Activated naive CD4-positive, alpha-beta T cell treated with anti-CD3 and anti-CD28 coated beads for 36 hours (primary cell): ENCODE measurements at regions not wholly inside any gene's neighbourhood (a gene's known extent, or its start where the extent isn't known, plus 50 kb on each side); places are given as distances from the start of the nearest gene placed in this dataset.

Source experiments
- CTCF ChIA-PET: fragments of 350-600 bp; sonication (Branson Sonifier 250); formaldehyde crosslinking; loops from one replicate; lab custom pipeline; 2021; ENCODE audit warnings: antibody characterized with exemption; lab: Charles Lee
- DNase-seq: peaks from one replicate; pipeline ENCODE4 v3.0.0-alpha.2; 2020
- H3K27ac Mint-ChIP-seq: one replicate; pipeline ENCODE4 v1.8.0; 2021; ENCODE audit warnings: mild to moderate bottlenecking, mixed read lengths
- H3K27me3 Mint-ChIP-seq: one replicate; pipeline ENCODE4 v1.8.0; 2021; ENCODE audit warnings: low read depth, mixed read lengths
- H3K36me3 Mint-ChIP-seq: one replicate; pipeline ENCODE4 v1.8.0; 2021; ENCODE audit warnings: low read depth, mixed read lengths
- H3K4me1 Mint-ChIP-seq: one replicate; pipeline ENCODE4 v1.8.0; 2021; ENCODE audit warnings: low read depth, mixed read lengths
- H3K4me3 Mint-ChIP-seq: one replicate; pipeline ENCODE4 v1.8.0; 2021; ENCODE audit warnings: mild to moderate bottlenecking, moderate library complexity, mixed read lengths
- H3K9me3 Mint-ChIP-seq: one replicate; pipeline ENCODE4 v1.8.0; 2021; ENCODE audit warnings: mixed read lengths
- intact Hi-C: fragments of 100-400 bp; cut with micrococcal nuclease; formaldehyde crosslinking; loops from one replicate; pipeline ENCODE4 v1.15.1; 2023

DNA sequence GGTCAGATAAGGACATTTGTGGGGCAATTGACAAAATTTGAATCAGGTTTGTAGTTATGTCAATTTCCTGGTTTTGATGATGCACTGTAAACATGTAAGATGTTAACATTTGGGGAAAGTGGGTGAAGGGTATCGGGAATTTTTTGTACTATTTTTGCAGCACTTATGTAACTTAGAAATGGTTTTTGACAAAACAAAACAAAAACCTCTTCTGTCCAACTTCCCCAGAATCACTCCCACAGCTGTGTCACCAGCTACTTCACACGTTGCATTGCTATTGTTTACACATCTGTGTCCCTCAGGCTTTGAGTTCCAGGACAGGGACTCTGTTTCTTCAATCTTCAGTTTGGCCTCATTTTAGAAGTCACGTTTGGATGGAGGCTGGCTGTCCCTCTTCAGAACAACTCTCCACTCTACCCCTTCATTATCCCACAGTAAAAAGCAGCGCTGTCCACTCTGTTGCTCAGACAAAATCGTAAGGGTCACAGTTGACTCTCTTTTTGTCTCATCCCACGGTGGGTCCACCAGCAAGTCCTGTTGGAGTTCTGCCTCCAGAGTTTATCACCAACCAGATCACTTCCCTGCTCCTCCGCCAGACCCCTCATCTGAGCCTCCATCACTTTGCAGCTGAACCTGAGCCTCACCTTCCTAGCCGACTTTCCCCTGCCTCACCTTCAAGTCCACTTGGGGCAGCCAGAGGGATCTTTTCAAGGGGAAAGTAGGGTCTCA lies 63.2 kb downstream of the NENF start:
- no peak for DNase-seq
- intact Hi-C loops, result no loop called here
- H3K27me3 Mint-ChIP-seq, result no peaks in the 10 kb centered on the region
- H3K27ac Mint-ChIP-seq, result no peak overlapping the region
- no peaks in the 10 kb centered on the region for H3K9me3 Mint-ChIP-seq
- H3K4me1 Mint-ChIP-seq, result no peaks in the 10 kb centered on the region
- H3K36me3 Mint-ChIP-seq, result no peaks in the 10 kb centered on the region
- H3K4me3 Mint-ChIP-seq, result no peak overlapping the region
- CTCF ChIA-PET, result interaction anchor here (0.6 kb wide), 1 partner anchor 18 kb away, joined by 3 read pairs; no protein-coding TSS in a partner anchor

DNA sequence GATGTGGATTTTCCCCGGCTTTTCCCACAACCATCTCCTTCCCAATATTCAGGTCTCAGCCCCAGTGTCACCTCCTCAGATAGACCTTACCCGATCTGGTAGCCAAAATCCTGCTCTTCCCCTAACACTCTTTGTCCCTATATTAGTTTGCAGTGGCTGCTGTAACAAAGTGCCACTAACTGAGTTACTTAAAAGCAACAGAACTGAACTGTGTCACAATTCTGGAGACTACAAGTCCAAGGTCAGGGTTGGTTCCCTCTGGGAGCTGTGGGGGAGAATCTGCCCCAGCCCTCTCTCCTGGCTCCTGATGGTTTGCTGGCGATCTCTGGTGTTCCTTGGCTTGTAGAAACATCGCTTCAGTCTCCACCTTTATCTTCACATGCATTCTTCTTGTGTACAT lies 64.0 kb downstream of the NENF start:
- no peaks in the 10 kb centered on the region for H3K4me1 Mint-ChIP-seq
- H3K27ac Mint-ChIP-seq, result no peak overlapping the region
- no peak overlapping the region for H3K4me3 Mint-ChIP-seq
- CTCF ChIA-PET, result interaction anchor here (0.6 kb wide), 1 partner anchor 19 kb away, joined by 3 read pairs; no protein-coding TSS in a partner anchor
- intact Hi-C loops, result no loop called here
- H3K36me3 Mint-ChIP-seq, result no peaks in the 10 kb centered on the region
- H3K27me3 Mint-ChIP-seq, result no peaks in the 10 kb centered on the region
- no peak for DNase-seq
- H3K9me3 Mint-ChIP-seq, result no peaks in the 10 kb centered on the region

GRCh38 chr1:212497553-212497952 lies 64.8 kb downstream of the NENF start:
- Mint-ChIP-seq H3K27me3 (no peaks in the 10 kb centered on the region), H3K4me1 (no peaks in the 10 kb centered on the region), H3K9me3 (no peaks in the 10 kb centered on the region), H3K27ac (no peak overlapping the region), H3K36me3 (no peaks in the 10 kb centered on the region), H3K4me3 (no peak overlapping the region)
- CTCF ChIA-PET, result interaction anchor here (1.2 kb wide), 1 partner anchor 133 kb away, joined by 3 read pairs; no protein-coding TSS in a partner anchor
- intact Hi-C loops, result no loop called here
- DNase-seq, result no peak

- Mint-ChIP-seq H3K4me1 (no peaks in the 10 kb centered on the region), H3K4me3 (no peak overlapping the region), H3K27ac (no peak overlapping the region), H3K27me3 (no peaks in the 10 kb centered on the region), H3K9me3 (no peaks in the 10 kb centered on the region), H3K36me3 (no peaks in the 10 kb centered on the region)
- DNase-seq, result no peak
- CTCF ChIA-PET, result interaction anchor here (0.7 to 1.2 kb wide), 2 partner anchors 41 to 132 kb away, joined by 3 read pairs; no protein-coding TSS in a partner anchor
- intact Hi-C loops, result no loop called here
Observed at GRCh38 chr1:212498283-212499040, 65.7 kb downstream of the NENF start.

DNA sequence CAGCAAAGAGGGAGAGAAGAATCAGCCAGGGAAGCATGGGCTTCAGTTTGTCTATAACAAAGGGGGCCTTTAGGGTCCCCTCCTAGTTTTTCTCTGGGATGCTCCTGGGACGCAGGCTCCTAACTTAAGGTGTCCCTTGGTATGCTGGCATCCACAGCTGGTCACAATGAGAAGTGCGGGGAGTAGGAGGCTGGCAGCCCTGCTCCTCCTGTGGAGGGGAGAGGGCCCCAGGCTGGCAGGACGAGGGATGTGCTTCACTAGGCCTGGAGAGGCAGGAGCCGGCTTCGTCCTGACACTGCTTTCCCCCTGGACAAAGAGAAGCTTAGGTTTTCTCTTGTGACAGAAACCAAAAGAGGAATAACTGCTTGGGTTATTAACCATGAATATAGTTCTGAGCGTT lies 67.6 kb downstream of the NENF start:
- Mint-ChIP-seq H3K27me3 (no peaks in the 10 kb centered on the region), H3K4me1 (no peaks in the 10 kb centered on the region), H3K36me3 (no peaks in the 10 kb centered on the region), H3K4me3 (no peak overlapping the region), H3K27ac (no peak overlapping the region), H3K9me3 (no peaks in the 10 kb centered on the region)
- no peak for DNase-seq
- CTCF ChIA-PET, result interaction anchor here (0.9 kb wide), 1 partner anchor 22 kb away, joined by 5 read pairs; no protein-coding TSS in a partner anchor
- intact Hi-C loops, result no loop called here

DNA sequence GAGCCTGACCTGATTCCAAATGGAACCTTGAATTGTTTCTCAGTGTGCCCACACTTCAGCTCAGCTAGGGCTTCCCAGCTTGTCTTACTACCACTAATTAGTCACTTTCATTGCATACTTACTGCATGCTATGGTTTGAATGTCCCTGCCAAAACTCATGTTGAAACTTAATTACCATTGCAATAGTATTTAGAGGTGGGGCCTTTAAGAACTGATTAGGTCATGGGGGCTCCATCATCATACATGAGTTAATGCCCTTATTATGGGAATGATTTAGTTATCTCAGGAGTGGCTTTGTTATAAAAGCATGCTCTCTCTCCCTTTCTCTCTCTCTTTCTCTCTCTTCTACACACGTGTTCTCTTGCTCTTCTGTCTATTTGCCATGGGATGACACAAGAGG lies 68.3 kb downstream of the NENF start:
- Mint-ChIP-seq H3K36me3 (no peaks in the 10 kb centered on the region), H3K4me3 (no peak overlapping the region), H3K27ac (no peak overlapping the region), H3K4me1 (no peaks in the 10 kb centered on the region), H3K27me3 (no peaks in the 10 kb centered on the region), H3K9me3 (no peaks in the 10 kb centered on the region)
- no peak for DNase-seq
- intact Hi-C loops, result no loop called here
- CTCF ChIA-PET, result interaction anchor here (0.9 kb wide), 1 partner anchor 23 kb away, joined by 5 read pairs; no protein-coding TSS in a partner anchor

GRCh38 chr1:212503714-212504113 lies 71.0 kb downstream of the NENF start:
- CTCF ChIA-PET, result interaction anchor here (0.8 kb wide), 1 partner anchor 48 kb away, joined by 3 read pairs; no protein-coding TSS in a partner anchor
- no peaks in the 10 kb centered on the region for H3K27me3 Mint-ChIP-seq
- DNase-seq, result no peak
- H3K4me1 Mint-ChIP-seq, result no peaks in the 10 kb centered on the region
- H3K9me3 Mint-ChIP-seq, result no peaks in the 10 kb centered on the region
- no peak overlapping the region for H3K4me3 Mint-ChIP-seq
- no peak overlapping the region for H3K27ac Mint-ChIP-seq
- no peaks in the 10 kb centered on the region for H3K36me3 Mint-ChIP-seq
- intact Hi-C loops, result no loop called here

DNA sequence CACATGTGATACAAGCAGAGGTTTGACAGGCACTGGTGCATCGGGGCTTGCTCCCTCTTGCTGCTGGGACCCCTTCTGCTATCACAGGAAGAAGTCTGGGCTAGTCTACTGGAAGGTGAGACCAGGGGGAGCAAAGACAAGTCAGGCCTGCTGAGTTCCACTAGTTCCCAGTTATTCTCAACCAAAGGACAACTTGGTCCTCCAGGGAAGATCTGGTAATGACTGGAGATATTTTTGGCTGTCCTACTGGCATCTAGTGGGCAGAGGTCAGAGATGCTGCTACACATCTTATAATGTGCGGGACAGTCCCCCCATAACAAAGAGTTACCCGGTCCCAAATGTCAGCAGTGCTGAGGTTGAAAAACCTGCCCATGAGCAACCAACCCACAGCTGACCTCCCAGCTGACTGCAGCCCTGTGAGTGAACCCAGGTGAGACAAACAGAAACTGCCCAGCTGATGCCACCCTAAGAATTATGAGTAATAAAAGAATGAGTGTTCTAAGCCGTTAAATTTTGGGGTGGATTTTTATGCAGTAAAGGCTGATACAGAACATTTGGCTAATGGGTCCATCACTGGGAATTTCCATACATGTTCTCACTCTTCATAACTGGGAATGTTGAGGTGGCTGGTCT lies 71.6 kb downstream of the NENF start:
- peak; percentile 30 for DNase-seq
- no peaks in the 10 kb centered on the region for H3K27me3 Mint-ChIP-seq
- H3K36me3 Mint-ChIP-seq, result no peaks in the 10 kb centered on the region
- CTCF ChIA-PET, result no interaction called here
- intact Hi-C loops, result no loop called here
- no peak overlapping the region for H3K27ac Mint-ChIP-seq
- H3K4me3 Mint-ChIP-seq, result no peak overlapping the region
- no peaks in the 10 kb centered on the region for H3K4me1 Mint-ChIP-seq
- H3K9me3 Mint-ChIP-seq, result no peaks in the 10 kb centered on the region

GRCh38 chr1:212506666-212507065 lies 73.9 kb downstream of the NENF start:
- Mint-ChIP-seq H3K27ac (no peak overlapping the region), H3K36me3 (no peaks in the 10 kb centered on the region), H3K4me3 (no peak overlapping the region), H3K9me3 (no peaks in the 10 kb centered on the region), H3K27me3 (peaks cover 3% of the 10 kb centered on the region), H3K4me1 (no peaks in the 10 kb centered on the region)
- CTCF ChIA-PET, result interaction anchor here (0.6 kb wide), 1 partner anchor 7 kb away, joined by 3 read pairs; no protein-coding TSS in a partner anchor
- no peak for DNase-seq
- intact Hi-C loops, result no loop called here

DNA sequence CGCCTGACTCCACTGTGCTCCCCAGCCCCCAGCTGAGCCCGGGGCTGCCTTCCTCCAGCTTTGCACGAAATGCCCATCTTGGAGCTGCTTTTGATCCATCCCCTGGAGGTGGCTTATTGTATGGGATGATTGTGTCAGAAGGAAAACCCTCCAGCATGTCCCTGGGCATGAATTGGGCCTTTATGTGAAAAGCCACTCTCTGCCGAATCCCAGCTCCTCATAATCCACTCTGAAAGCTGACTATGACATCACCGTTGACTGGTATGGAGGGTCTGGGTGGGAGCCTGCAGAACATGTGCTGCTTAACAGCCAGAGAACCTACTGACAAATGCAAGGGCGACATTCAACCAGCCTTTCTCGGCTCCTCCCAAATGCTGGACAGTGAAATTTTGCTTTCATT lies 74.6 kb downstream of the NENF start:
- H3K4me3 Mint-ChIP-seq, result no peak overlapping the region
- H3K4me1 Mint-ChIP-seq, result no peaks in the 10 kb centered on the region
- H3K27ac Mint-ChIP-seq, result no peak overlapping the region
- no peaks in the 10 kb centered on the region for H3K9me3 Mint-ChIP-seq
- H3K36me3 Mint-ChIP-seq, result no peaks in the 10 kb centered on the region
- DNase-seq, result no peak
- CTCF ChIA-PET, result interaction anchor here (0.6 kb wide), 1 partner anchor 8 kb away, joined by 3 read pairs; no protein-coding TSS in a partner anchor
- intact Hi-C loops, result no loop called here
- peaks cover 10% of the 10 kb centered on the region for H3K27me3 Mint-ChIP-seq

DNA sequence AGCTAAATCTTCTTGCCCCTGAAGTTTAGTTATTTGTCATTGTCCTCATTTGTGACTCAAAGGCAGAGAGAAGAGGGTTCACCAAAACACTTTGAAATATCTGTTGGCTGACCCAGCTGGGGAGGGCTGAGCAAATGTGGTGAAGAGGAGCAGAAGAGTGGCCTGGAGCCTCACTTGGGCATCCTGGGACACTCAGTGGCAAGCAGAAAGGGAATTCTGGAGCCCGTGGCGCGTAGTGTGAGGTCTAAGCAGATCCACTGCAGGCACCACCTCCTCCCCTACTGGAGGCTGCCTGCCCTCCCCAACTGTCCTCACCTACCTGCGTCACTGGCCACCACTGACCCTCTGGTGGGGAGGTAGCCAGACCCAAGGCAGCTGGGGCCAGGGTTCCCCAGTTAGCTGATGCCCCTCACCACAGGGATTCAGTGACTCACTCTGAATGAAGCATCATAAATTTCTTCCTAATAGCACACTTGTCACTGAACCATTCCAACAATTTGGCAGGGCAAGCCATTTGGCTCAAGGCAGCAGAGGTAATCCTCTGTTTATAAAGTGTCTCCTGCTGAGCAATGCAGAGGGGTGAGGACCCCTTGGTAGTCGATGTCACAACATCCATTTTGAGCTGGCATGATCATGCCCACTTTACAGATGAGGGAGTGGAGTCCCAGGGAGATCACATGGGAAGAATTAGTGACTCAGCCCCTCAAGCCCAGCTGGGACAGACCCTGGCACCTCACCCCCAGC lies 80.3 kb downstream of the NENF start:
- DNase-seq, result no peak
- intact Hi-C loops, result no loop called here
- no peaks in the 10 kb centered on the region for H3K36me3 Mint-ChIP-seq
- H3K9me3 Mint-ChIP-seq, result no peaks in the 10 kb centered on the region
- H3K27ac Mint-ChIP-seq, result no peak overlapping the region
- CTCF ChIA-PET, result interaction anchor here (1.3 kb wide), 1 partner anchor 31 kb away, joined by 5 read pairs; no protein-coding TSS in a partner anchor
- peaks cover 51% of the 10 kb centered on the region for H3K27me3 Mint-ChIP-seq
- no peak overlapping the region for H3K4me3 Mint-ChIP-seq
- peaks cover 12% of the 10 kb centered on the region for H3K4me1 Mint-ChIP-seq

DNA sequence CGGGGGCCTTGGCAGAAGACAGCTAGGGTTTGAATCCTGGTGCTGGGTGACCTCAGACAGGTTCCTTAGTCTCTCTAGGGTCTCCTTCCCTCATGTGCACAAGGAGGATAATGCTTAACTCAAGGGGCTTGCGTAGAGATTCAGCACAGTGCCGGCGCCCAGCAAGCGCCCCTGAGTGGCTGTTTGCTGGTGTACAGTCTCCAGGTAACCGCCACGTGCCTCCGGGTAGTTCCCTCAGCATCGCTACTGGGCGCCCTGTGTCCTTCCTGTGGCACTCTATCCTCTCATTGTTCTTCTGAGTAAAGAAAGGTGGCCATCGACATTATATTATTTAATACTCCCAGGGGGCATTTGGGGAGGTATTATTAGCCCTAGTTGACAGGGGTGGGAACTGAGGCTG lies 80.9 kb downstream of the NENF start:
- Mint-ChIP-seq H3K27me3 (peaks cover 51% of the 10 kb centered on the region), H3K27ac (no peak overlapping the region), H3K4me3 (no peak overlapping the region), H3K9me3 (no peaks in the 10 kb centered on the region), H3K36me3 (no peaks in the 10 kb centered on the region), H3K4me1 (peaks cover 12% of the 10 kb centered on the region)
- intact Hi-C loops, result no loop called here
- DNase-seq, result no peak
- CTCF ChIA-PET, result no interaction called here
